DOHH2 (cell line): ENCODE measurements at regions not wholly inside any gene's neighbourhood (a gene's known extent, or its start where the extent isn't known, plus 50 kb on each side); places are given as distances from the start of the nearest gene placed in this dataset.

Experiments used
- CTCF ChIP-seq: fragments of 200-600 bp; sonication (generic); IDR thresholded peaks from one replicate; pipeline ENCODE4 v1.5.1; 2014; ENCODE audit warnings: antibody characterized with exemption, mild to moderate bottlenecking, low read depth, low read length; ENCODE audit not compliant: poor library complexity, severe bottlenecking
- EZH2phosphoT487 ChIP-seq: fragments of 200-600 bp; sonication (generic); IDR thresholded peaks from 2 replicates; pipeline ENCODE4 v1.6.1; 2017; ENCODE audit warnings: borderline replicate concordance, mild to moderate bottlenecking, antibody characterized with exemption, low read length, moderate library complexity, mixed read lengths

GRCh38 chrX:42242004-42242403 is 318.6 kb upstream of the CASK start:
- TF ChIP-seq CTCF, result no peak
- TF ChIP-seq EZH2phosphoT487, result no peak
